Colonic mucosa (tissue), 4 donors: ENCODE measurements at regions not wholly inside any gene's neighbourhood (a gene's known extent, or its start where the extent isn't known, plus 50 kb on each side); places are given as distances from the start of the nearest gene placed in this dataset.

ENCODE experiments used
- DNase-seq: peaks from one replicate; pipeline ENCODE4 v3.0.0-alpha.2; 2020
- H3K27ac ChIP-seq: fragments of 200-600 bp; one replicate; pipeline ENCODE4 v1.8.0; 2021
- H3K27me3 ChIP-seq: fragments of 200-600 bp; one replicate; pipeline ENCODE4 v1.8.0; 2021
- H3K36me3 ChIP-seq: fragments of 200-600 bp; one replicate; pipeline ENCODE4 v1.8.0; 2021
- H3K4me1 ChIP-seq: fragments of 200-600 bp; one replicate; pipeline ENCODE4 v1.8.0; 2021; ENCODE audit warnings: mild to moderate bottlenecking
- H3K4me3 ChIP-seq: fragments of 200-600 bp; one replicate; pipeline ENCODE4 v1.8.0; 2021
- H3K9ac ChIP-seq, 2 donors: one replicate each; pipeline ENCODE4 v1.7.0; 2013; ENCODE audit warnings: control low read depth in 2 of 2, low read depth in 2 of 2, low read length in 2 of 2
- H3K9me3 ChIP-seq: fragments of 200-600 bp; one replicate; pipeline ENCODE4 v1.8.0; 2021
- CTCF ChIP-seq: fragments of 200-600 bp; IDR thresholded peaks from one replicate; pipeline ENCODE4 v1.8.0; 2022; ENCODE audit warnings: antibody characterized with exemption, mild to moderate bottlenecking
- intact Hi-C: fragments of 100-400 bp; cut with DNase I; formaldehyde crosslinking; loops from one replicate; pipeline ENCODE4 v1.14.1; 2022
- donor health status: healthy.
- donor health status: DM: no; HTN: no; CAD: no.
- donor health status: DM: no; HTN: no; CAD: no.

- DNase-seq, result no peak
- intact Hi-C loops, result loop anchor here (2.0 kb wide), 1 partner anchor 48 kb away; no protein-coding TSS in a partner anchor
- no peaks in the 10 kb centered on the region for H3K4me1 ChIP-seq
- no peak for TF ChIP-seq CTCF
- H3K27ac ChIP-seq, result no peak overlapping the region
- H3K4me3 ChIP-seq, result no peak overlapping the region
- no peak overlapping the region for H3K9ac ChIP-seq
- H3K36me3 ChIP-seq, result no peaks in the 10 kb centered on the region
- H3K9me3 ChIP-seq, result no peaks in the 10 kb centered on the region
- H3K27me3 ChIP-seq, result no peaks in the 10 kb centered on the region
Measured at GRCh38 chr5:110288766-110289511, 437.5 kb downstream of the TMEM232 start.

- TF ChIP-seq CTCF, result no peak
- Histone ChIP-seq H3K9me3 (no peaks in the 10 kb centered on the region), H3K36me3 (no peaks in the 10 kb centered on the region), H3K4me1 (no peaks in the 10 kb centered on the region), H3K9ac (no peak overlapping the region), H3K27ac (no peak overlapping the region), H3K4me3 (no peak overlapping the region), H3K27me3 (no peaks in the 10 kb centered on the region)
- intact Hi-C loops, result loop anchor here (2.0 kb wide), 1 partner anchor 47 kb away; no protein-coding TSS in a partner anchor
- no peak for DNase-seq
Measured at GRCh38 chr5:110289512-110289810, 437.0 kb downstream of the TMEM232 start.

- TF ChIP-seq CTCF, result no peak
- Histone ChIP-seq H3K36me3 (no peaks in the 10 kb centered on the region), H3K27me3 (no peaks in the 10 kb centered on the region), H3K9ac (no peak overlapping the region), H3K4me1 (no peaks in the 10 kb centered on the region), H3K27ac (no peak overlapping the region), H3K4me3 (no peak overlapping the region), H3K9me3 (no peaks in the 10 kb centered on the region)
- intact Hi-C loops, result no loop called here
- DNase-seq, result no peak
Measured at GRCh38 chr5:110290542-110290941, 435.9 kb downstream of the TMEM232 start.

- intact Hi-C loops, result no loop called here
- no peak for TF ChIP-seq CTCF
- H3K27ac ChIP-seq, result no peak overlapping the region
- H3K27me3 ChIP-seq, result no peaks in the 10 kb centered on the region
- no peak overlapping the region for H3K4me3 ChIP-seq
- no peaks in the 10 kb centered on the region for H3K9me3 ChIP-seq
- H3K9ac ChIP-seq, result no peak overlapping the region
- H3K4me1 ChIP-seq, result no peaks in the 10 kb centered on the region
- no peaks in the 10 kb centered on the region for H3K36me3 ChIP-seq
- no peak for DNase-seq
Measured at GRCh38 chr5:110294281-110294680, 432.2 kb downstream of the TMEM232 start.

GRCh38 chr5:110297152-110297670 is 429.3 kb downstream of the TMEM232 start:
- DNase-seq, result no peak
- no peak overlapping the region for H3K4me3 ChIP-seq
- H3K27me3 ChIP-seq, result no peaks in the 10 kb centered on the region
- H3K9ac ChIP-seq, result no peak overlapping the region
- TF ChIP-seq CTCF, result no peak
- H3K36me3 ChIP-seq, result no peaks in the 10 kb centered on the region
- no peaks in the 10 kb centered on the region for H3K4me1 ChIP-seq
- H3K9me3 ChIP-seq, result no peaks in the 10 kb centered on the region
- no peak overlapping the region for H3K27ac ChIP-seq
- intact Hi-C loops, result no loop called here
